IPS-NIHi7 (cell line): ENCODE measurements at regions not wholly inside any gene's neighbourhood (a gene's known extent, or its start where the extent isn't known, plus 50 kb on each side); places are given as distances from the start of the nearest gene placed in this dataset.

Experiments used
- DNase-seq: peaks from one replicate; pipeline ENCODE4 v3.0.0; 2012; ENCODE audit warnings: mixed read lengths; ENCODE audit errors: extremely low spot score

- no peak for DNase-seq
These were observed 650.5 kb downstream of the ADGRL2 start for GRCh38 chr1:82451191-82451590.

- DNase-seq, result no peak
These were observed 648.8 kb downstream of the ADGRL2 start for GRCh38 chr1:82449506-82450057.

GRCh38 chr1:82446955-82447354 lies 646.2 kb downstream of the ADGRL2 start:
- no peak for DNase-seq

GRCh38 chr1:82446236-82446635 lies 645.5 kb downstream of the ADGRL2 start:
- no peak for DNase-seq

- no peak for DNase-seq
These were observed 645.1 kb downstream of the ADGRL2 start for GRCh38 chr1:82445827-82446226.

GRCh38 chr1:82445132-82445531 lies 644.4 kb downstream of the ADGRL2 start:
- DNase-seq, result no peak

- DNase-seq, result peak; percentile 9
These were observed 640.7 kb downstream of the ADGRL2 start for GRCh38 chr1:82441402-82441801.

GRCh38 chr1:82423174-82423815 lies 622.6 kb downstream of the ADGRL2 start:
- DNase-seq, result no peak

GRCh38 chr1:82421782-82422181 lies 621.0 kb downstream of the ADGRL2 start:
- no peak for DNase-seq

GRCh38 chr1:82420584-82420983 lies 619.9 kb downstream of the ADGRL2 start:
- DNase-seq, result no peak

GRCh38 chr1:82411605-82412004 lies 610.9 kb downstream of the ADGRL2 start:
- DNase-seq, result no peak

- no peak for DNase-seq
These were observed 604.6 kb downstream of the ADGRL2 start for GRCh38 chr1:82405333-82405732.

- no peak for DNase-seq
These were observed 600.4 kb downstream of the ADGRL2 start for GRCh38 chr1:82401116-82401515.

GRCh38 chr1:82400521-82400920 lies 599.8 kb downstream of the ADGRL2 start:
- DNase-seq, result no peak

- DNase-seq, result no peak
These were observed 598.4 kb downstream of the ADGRL2 start for GRCh38 chr1:82399093-82399492.

- no peak for DNase-seq
These were observed 597.6 kb downstream of the ADGRL2 start for GRCh38 chr1:82398357-82398756.

GRCh38 chr1:82395440-82395839 lies 594.7 kb downstream of the ADGRL2 start:
- no peak for DNase-seq

- no peak for DNase-seq
These were observed 592.2 kb downstream of the ADGRL2 start for GRCh38 chr1:82392946-82393345.

- no peak for DNase-seq
These were observed 591.8 kb downstream of the ADGRL2 start for GRCh38 chr1:82392513-82392912.

GRCh38 chr1:82391712-82392111 lies 591.0 kb downstream of the ADGRL2 start:
- DNase-seq, result no peak

GRCh38 chr1:82390627-82391026 lies 589.9 kb downstream of the ADGRL2 start:
- peak; percentile 14 for DNase-seq

GRCh38 chr1:82388679-82389078 lies 587.9 kb downstream of the ADGRL2 start:
- DNase-seq, result no peak

- no peak for DNase-seq
These were observed 586.3 kb downstream of the ADGRL2 start for GRCh38 chr1:82387012-82387366.
